PFSK-1 (cell line): ENCODE measurements at regions not wholly inside any gene's neighbourhood (a gene's known extent, or its start where the extent isn't known, plus 50 kb on each side); places are given as distances from the start of the nearest gene placed in this dataset.

Source experiments
- POLR2AphosphoS5 ChIP-seq: IDR thresholded peaks from 2 replicates; pipeline ENCODE4 v1.6.1; 2012; ENCODE audit warnings: low read depth, mild to moderate bottlenecking, control low read depth, low read length, moderate library complexity
- SIN3A ChIP-seq: IDR thresholded peaks from 2 replicates; pipeline ENCODE4 v1.6.1; 2012; ENCODE audit warnings: mild to moderate bottlenecking, low read length, moderate library complexity, borderline replicate concordance; ENCODE audit not compliant: insufficient read depth
- TAF1 ChIP-seq: IDR thresholded peaks from 2 replicates; pipeline ENCODE4 v1.6.1; 2012; ENCODE audit warnings: low read length, control low read depth, borderline replicate concordance; ENCODE audit not compliant: insufficient read depth
- TF ChIP-seq, protein P1 (sequence below), 2 experiments: IDR thresholded peaks; 2 replicates each; pipeline versions ENCODE4 v1.6.1 to v1.8.0; 2011 to 2012; ENCODE audit warnings: low read depth in 2 of 2, low read length in 2 of 2, control low read depth in 1 of 2, inconsistent platforms in 1 of 2, mild to moderate bottlenecking in 1 of 2, moderate library complexity in 1 of 2; ENCODE audit not compliant: insufficient read depth in 1 of 2

- TF ChIP-seq, protein P1, sequence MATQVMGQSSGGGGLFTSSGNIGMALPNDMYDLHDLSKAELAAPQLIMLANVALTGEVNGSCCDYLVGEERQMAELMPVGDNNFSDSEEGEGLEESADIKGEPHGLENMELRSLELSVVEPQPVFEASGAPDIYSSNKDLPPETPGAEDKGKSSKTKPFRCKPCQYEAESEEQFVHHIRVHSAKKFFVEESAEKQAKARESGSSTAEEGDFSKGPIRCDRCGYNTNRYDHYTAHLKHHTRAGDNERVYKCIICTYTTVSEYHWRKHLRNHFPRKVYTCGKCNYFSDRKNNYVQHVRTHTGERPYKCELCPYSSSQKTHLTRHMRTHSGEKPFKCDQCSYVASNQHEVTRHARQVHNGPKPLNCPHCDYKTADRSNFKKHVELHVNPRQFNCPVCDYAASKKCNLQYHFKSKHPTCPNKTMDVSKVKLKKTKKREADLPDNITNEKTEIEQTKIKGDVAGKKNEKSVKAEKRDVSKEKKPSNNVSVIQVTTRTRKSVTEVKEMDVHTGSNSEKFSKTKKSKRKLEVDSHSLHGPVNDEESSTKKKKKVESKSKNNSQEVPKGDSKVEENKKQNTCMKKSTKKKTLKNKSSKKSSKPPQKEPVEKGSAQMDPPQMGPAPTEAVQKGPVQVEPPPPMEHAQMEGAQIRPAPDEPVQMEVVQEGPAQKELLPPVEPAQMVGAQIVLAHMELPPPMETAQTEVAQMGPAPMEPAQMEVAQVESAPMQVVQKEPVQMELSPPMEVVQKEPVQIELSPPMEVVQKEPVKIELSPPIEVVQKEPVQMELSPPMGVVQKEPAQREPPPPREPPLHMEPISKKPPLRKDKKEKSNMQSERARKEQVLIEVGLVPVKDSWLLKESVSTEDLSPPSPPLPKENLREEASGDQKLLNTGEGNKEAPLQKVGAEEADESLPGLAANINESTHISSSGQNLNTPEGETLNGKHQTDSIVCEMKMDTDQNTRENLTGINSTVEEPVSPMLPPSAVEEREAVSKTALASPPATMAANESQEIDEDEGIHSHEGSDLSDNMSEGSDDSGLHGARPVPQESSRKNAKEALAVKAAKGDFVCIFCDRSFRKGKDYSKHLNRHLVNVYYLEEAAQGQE (IDR thresholded peaks at IDR 0.05; ENCODE audit: insufficient read depth in 1 of 2, low read depth in 2 of 2, low read length in 2 of 2): no peak
- no peak for TF ChIP-seq POLR2AphosphoS5
- no peak for TF ChIP-seq TAF1
- TF ChIP-seq SIN3A: no peak
Measured at GRCh38 chr2:12948961-12949353, 232.2 kb downstream of the TRIB2 start.
